Stimulated activated naive CD8-positive, alpha-beta T cell treated with anti-CD3 and anti-CD28 coated beads, Interleukin-15, Interleukin-2, amounts not matched to agents 100 ng/mL and 50 ng/mL, for 24 hours (primary cell): ENCODE measurements at regions not wholly inside any gene's neighbourhood (a gene's known extent, or its start where the extent isn't known, plus 50 kb on each side); places are given as distances from the start of the nearest gene placed in this dataset.

Experiments used
- H3K27ac Mint-ChIP-seq: one replicate; pipeline ENCODE4 v1.8.0; 2021; ENCODE audit warnings: mild to moderate bottlenecking, mixed read lengths
- H3K27me3 Mint-ChIP-seq: one replicate; pipeline ENCODE4 v1.8.0; 2021; ENCODE audit warnings: mixed read lengths
- H3K36me3 Mint-ChIP-seq: one replicate; pipeline ENCODE4 v1.8.0; 2021; ENCODE audit warnings: low read depth, mixed read lengths
- H3K4me1 Mint-ChIP-seq: one replicate; pipeline ENCODE4 v1.8.0; 2021; ENCODE audit warnings: low read depth, mixed read lengths
- H3K4me3 Mint-ChIP-seq: one replicate; pipeline ENCODE4 v1.8.0; 2021; ENCODE audit warnings: mild to moderate bottlenecking, mixed read lengths
- H3K9me3 Mint-ChIP-seq: one replicate; pipeline ENCODE4 v1.8.0; 2021; ENCODE audit warnings: mixed read lengths

DNA sequence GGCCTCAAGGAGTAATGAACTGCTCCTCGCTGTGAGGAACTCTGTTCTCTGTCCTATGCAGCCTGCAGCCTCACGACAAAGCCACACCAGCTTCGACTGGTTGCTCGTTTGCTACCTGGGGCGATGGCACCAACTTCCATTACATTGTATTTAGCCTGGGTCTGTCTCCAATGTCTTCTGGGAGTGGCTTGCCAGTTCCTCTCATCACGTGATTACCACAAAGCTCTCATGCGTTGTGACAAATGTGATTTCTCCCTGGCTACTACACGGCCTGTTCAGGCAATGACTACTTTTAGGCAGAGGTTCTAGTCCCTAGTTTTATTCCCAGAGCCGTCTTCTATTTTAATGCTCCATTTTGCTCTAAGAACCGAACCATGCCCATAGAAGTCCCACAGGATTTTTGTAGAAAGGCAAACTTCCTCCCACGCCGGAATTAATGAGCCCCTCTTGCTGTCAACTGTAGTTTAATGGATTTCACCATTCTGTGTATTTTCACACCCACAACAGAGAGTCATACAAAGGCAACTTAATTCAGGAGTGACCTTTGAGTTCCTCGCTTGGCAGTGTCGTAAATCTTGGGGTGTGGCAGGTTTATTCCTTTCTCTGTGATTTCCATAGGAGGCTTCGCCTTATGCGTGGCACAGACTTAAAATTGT is 351.9 kb downstream of the EFNB2 start:
- H3K27me3 Mint-ChIP-seq = no peaks in the 10 kb centered on the region
- H3K4me3 Mint-ChIP-seq = no peak overlapping the region
- peaks cover 11% of the 10 kb centered on the region for H3K9me3 Mint-ChIP-seq
- H3K36me3 Mint-ChIP-seq = no peaks in the 10 kb centered on the region
- no peak overlapping the region for H3K27ac Mint-ChIP-seq
- no peaks in the 10 kb centered on the region for H3K4me1 Mint-ChIP-seq

DNA sequence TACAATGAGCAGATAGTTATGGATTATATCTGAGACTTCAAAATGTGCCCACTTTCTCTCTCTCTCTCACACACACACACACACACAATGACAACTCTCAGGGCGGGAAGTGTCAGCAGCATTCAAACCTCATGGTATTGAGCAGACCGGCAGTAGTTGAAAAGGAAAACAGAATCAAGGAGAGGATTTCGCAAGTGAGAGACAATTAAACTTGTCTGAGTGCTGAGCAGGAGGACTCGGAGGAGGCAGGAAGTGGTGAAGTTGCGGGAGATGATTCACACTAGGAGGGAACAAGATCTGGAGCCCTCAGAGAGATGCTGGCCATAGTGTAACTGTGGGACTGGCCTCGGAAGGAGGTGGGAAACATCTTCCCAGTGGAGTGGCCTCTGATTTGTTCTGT is 353.1 kb downstream of the EFNB2 start:
- Mint-ChIP-seq H3K27me3 (no peaks in the 10 kb centered on the region), H3K4me3 (no peak overlapping the region), H3K27ac (no peak overlapping the region), H3K36me3 (no peaks in the 10 kb centered on the region), H3K4me1 (no peaks in the 10 kb centered on the region), H3K9me3 (peaks cover 11% of the 10 kb centered on the region)

DNA sequence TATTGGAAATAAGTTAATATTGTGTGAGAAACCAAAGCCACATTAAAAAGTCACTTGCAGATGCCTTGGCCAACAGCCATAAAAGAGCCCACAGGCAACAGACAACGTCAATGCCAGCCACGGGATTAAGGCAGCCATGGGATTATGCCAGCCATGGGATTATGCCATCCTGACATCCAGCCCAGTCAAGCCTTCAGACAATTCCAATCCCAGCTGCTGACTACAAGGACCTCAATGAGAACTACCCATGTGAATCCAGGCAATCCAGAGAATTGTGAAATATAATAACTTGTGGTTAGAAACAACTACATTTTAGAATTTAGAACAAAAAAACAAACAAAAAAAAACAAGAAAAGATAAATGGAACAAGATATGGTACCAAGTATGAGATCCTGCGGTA is 356.6 kb downstream of the EFNB2 start:
- no peaks in the 10 kb centered on the region for H3K9me3 Mint-ChIP-seq
- H3K27me3 Mint-ChIP-seq = no peaks in the 10 kb centered on the region
- H3K4me3 Mint-ChIP-seq = no peak overlapping the region
- no peaks in the 10 kb centered on the region for H3K36me3 Mint-ChIP-seq
- H3K27ac Mint-ChIP-seq = no peak overlapping the region
- no peaks in the 10 kb centered on the region for H3K4me1 Mint-ChIP-seq

DNA sequence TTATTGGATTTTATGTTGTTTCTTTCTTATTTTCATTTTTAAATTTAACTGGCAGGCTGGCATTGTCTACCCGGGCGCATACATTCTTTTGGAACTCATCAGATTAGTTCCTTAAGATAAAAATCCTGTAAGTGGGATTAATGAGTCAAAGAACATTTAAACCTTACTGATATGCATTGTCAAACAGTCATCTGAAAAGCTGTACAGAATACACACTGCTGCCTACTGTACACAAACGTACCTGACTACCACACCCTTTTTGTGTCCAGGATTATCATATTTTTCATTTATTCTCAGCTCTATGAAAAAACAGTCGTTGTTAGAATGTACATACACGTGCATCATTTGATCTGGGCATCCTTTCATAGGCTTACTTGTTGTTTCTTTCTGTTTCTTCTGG is 358.3 kb downstream of the EFNB2 start:
- Mint-ChIP-seq H3K27ac (no peak overlapping the region), H3K36me3 (no peaks in the 10 kb centered on the region), H3K27me3 (no peaks in the 10 kb centered on the region), H3K4me3 (no peak overlapping the region), H3K9me3 (no peaks in the 10 kb centered on the region), H3K4me1 (no peaks in the 10 kb centered on the region)

DNA sequence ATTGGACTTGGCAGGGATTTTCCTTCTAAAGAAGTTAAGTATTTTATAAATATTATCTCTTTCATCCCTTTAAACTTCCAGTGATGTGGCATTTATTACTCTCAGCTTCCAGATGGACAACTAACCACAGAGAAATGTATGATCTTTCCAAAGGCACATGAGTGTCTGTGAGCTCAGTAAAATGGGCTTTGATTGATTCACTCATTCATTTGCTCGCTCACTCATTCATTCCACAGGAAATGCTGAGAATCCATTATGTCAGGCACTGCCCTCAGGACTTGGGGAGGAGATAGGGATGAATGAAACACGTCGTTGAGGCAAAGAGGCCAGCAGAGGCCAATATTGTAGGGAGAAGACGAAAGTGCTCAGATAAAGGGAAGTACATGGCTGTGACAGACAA is 359.3 kb downstream of the EFNB2 start:
- Mint-ChIP-seq H3K36me3 (no peaks in the 10 kb centered on the region), H3K9me3 (no peaks in the 10 kb centered on the region), H3K27me3 (no peaks in the 10 kb centered on the region), H3K4me3 (no peak overlapping the region), H3K4me1 (no peaks in the 10 kb centered on the region), H3K27ac (no peak overlapping the region)

DNA sequence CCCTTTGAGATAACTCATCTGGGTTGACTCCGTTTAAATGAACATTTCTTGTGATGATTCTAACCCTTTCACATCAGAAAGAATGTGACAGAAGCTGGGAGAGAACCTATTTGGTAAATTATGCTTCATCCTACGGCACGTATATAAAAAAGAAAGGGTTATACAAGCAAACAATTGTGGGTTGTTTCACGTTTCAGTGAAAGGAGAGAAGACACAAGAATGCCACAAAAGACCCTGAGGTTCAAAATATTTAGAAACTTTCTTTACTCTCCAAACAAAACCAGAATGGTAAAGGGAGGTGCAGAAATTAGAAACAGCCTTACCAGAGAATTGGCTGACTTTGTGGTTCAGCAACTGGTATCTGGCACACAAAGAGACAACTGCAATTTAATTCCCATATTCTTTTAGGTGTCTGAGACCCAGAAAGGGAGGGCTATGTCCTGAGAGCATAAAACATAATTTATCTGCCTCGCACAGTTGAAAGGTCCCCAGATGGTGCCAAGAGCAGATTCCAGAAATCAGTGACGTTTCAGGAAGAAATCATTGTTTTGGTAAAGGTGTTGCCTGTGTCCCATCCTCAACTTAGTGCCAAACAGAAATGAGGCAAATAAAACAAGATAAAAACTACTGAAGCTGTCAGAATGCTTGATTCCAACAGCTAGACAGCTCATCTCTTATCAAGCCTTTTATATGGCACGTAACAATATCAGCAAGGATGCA is 361.4 kb downstream of the EFNB2 start:
- Mint-ChIP-seq H3K9me3 (peaks cover 4% of the 10 kb centered on the region), H3K27me3 (no peaks in the 10 kb centered on the region), H3K36me3 (no peaks in the 10 kb centered on the region), H3K4me3 (no peak overlapping the region), H3K4me1 (no peaks in the 10 kb centered on the region), H3K27ac (no peak overlapping the region)

DNA sequence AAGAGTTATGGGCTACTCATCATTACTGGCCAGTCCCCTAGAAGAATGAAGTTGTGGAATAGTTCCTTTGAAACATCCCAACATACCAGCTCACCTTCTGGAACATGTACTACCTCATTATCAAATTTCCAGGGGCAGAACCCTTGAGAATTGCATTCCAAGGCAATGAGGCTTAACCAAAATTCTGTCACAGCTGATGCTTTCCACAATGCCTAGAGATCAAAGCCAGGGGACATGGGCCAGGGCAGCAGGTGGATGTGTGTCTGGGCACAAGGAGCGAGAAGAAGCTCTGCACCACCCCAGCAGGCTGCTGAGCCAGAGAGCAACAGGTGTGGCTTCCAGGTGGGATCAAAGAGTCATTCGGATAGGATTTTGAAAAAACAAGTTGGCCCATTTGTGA is 362.1 kb downstream of the EFNB2 start:
- Mint-ChIP-seq H3K27me3 (no peaks in the 10 kb centered on the region), H3K4me1 (no peaks in the 10 kb centered on the region), H3K27ac (no peak overlapping the region), H3K9me3 (peaks cover 4% of the 10 kb centered on the region), H3K36me3 (no peaks in the 10 kb centered on the region), H3K4me3 (no peak overlapping the region)

DNA sequence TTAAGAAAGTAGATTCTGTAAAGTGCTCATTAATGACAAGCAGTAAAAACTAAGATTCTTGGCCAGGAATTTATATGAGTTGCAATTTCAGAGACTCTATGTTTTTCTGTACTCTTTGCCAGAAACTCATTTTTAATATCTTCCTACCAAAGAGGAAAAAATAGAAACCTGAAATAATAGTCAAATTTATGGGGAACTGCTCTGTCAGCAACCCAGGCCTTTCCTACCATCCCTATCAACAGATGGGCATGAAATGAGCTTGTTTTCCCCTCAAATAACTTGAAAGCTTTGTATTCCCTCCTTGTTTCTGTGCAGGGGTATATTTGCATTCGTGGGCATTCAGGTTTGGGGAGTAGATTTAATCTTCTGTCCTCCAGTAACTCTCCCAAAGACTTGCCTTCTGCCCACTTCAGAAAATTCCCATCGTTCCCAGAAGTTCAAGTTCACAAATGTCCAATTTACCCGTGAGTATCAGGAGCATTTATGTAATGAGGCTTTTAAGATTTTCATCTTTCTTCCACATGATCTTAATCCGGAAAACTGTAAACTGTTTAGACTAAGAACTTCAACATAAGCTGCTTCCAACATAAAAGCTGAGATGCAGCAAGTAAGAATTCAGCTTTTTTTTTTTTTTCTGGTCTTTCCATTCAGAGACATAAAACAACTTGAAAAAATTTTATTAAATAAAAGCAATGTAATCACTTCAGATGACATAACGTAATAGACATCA is 363.1 kb downstream of the EFNB2 start:
- Mint-ChIP-seq H3K4me3 (no peak overlapping the region), H3K27ac (no peak overlapping the region), H3K9me3 (peaks cover 9% of the 10 kb centered on the region), H3K27me3 (no peaks in the 10 kb centered on the region), H3K36me3 (no peaks in the 10 kb centered on the region), H3K4me1 (no peaks in the 10 kb centered on the region)

DNA sequence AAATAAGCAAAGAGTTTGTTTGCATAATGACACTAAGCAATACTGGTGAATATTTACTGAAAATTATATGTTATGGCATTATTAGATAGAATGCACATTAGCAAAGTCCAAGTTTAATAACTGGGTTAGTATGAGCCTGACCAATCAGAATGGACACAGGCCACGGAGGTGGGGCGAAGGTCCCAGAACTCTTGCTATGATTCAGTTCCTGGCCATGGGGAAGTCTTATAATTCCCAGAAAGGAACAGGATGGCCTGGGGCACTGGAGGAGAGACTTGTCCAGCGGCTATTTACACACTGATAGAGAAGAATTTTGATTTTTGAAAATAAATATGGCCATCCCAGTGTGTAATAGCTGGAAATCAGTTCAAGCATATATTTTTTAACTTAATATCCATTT is 372.0 kb downstream of the EFNB2 start:
- no peaks in the 10 kb centered on the region for H3K36me3 Mint-ChIP-seq
- H3K27me3 Mint-ChIP-seq = no peaks in the 10 kb centered on the region
- peaks cover 5% of the 10 kb centered on the region for H3K9me3 Mint-ChIP-seq
- H3K4me3 Mint-ChIP-seq = no peak overlapping the region
- H3K4me1 Mint-ChIP-seq = no peaks in the 10 kb centered on the region
- no peak overlapping the region for H3K27ac Mint-ChIP-seq

DNA sequence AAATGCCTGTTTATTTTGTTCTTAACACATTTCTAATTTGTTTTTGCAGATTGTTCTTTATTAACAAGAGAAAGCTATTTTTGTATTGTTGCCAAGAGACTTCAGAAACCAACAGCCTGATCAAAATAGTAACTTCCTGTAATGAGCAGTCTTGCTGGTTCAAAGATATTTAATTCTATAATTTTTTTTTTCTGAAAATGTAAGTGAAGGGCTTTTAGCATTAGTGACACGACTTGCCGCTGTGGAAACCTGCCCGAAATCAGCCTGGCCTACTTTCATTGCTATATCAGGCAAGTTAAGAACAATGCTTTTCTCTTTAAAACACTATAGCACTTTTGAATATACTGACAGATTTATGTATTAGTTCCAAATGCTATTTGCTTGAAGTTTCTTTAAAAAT is 374.3 kb downstream of the EFNB2 start:
- no peaks in the 10 kb centered on the region for H3K9me3 Mint-ChIP-seq
- no peak overlapping the region for H3K27ac Mint-ChIP-seq
- no peak overlapping the region for H3K4me3 Mint-ChIP-seq
- H3K27me3 Mint-ChIP-seq = no peaks in the 10 kb centered on the region
- H3K4me1 Mint-ChIP-seq = no peaks in the 10 kb centered on the region
- H3K36me3 Mint-ChIP-seq = no peaks in the 10 kb centered on the region

DNA sequence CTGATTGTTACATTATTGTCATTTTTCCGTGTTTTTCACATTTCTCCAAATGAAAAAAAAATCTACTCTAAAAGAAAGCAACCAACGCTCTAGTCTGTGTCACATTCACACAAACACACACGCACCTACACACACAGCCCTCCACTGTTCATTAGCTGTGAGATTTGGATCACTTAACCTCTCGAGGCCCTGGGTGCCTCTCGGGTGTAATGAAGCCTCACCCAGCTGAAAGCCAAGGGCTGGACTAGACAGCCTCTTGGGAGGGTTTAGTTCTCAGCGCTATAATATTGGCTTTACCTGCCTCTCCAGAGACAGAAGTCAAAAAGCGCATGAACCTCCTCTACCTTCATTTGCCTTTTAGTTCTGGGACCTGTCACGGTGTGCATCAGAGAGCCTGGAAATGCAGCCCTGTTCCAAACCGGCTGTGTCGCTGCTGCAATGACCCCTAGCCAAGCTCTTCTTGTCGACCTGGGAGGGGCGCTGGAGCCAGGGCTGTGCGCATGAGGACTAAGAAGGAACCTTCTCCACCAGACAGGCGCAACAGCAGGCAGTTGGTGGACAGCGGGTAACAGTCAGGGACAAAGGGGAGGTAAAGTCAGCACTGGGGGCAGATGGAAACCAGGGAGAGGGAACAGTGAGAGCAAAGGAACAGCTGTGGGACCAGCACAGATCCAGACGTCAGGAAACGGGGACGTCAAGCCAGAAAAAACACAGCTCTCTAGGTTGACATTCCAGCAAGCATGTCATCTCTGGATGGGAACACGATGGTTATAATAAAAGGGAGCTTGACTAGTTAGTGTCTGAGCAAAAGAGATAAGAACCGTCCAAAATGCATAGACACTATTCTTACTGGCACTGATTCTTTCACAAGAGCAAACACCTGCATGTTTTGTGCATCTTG is 375.9 kb downstream of the EFNB2 start:
- Mint-ChIP-seq H3K27me3 (no peaks in the 10 kb centered on the region), H3K4me1 (no peaks in the 10 kb centered on the region), H3K4me3 (no peak overlapping the region), H3K36me3 (no peaks in the 10 kb centered on the region), H3K27ac (no peak overlapping the region), H3K9me3 (no peaks in the 10 kb centered on the region)

DNA sequence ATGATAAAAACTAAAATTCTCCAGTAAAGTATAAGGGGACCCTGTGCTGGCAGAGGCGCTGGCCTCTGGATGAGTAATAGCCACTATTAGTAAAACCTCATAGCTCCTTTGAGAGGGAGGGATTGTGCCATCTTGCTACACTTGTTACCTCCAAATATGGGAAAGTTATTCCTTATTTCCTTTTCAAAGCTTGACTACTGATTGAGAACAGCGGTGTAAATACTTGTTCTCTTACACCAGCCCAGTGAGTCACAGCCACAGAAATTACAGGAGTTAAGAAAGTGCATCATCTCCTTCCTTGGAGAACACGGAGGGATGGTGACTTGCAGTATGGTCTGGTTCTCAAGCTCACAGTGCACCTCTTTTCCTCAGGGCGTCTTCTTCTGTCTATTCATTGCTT is 379.0 kb downstream of the EFNB2 start:
- no peak overlapping the region for H3K4me3 Mint-ChIP-seq
- peaks cover 4% of the 10 kb centered on the region for H3K9me3 Mint-ChIP-seq
- H3K4me1 Mint-ChIP-seq = no peaks in the 10 kb centered on the region
- no peaks in the 10 kb centered on the region for H3K27me3 Mint-ChIP-seq
- no peak overlapping the region for H3K27ac Mint-ChIP-seq
- H3K36me3 Mint-ChIP-seq = no peaks in the 10 kb centered on the region

DNA sequence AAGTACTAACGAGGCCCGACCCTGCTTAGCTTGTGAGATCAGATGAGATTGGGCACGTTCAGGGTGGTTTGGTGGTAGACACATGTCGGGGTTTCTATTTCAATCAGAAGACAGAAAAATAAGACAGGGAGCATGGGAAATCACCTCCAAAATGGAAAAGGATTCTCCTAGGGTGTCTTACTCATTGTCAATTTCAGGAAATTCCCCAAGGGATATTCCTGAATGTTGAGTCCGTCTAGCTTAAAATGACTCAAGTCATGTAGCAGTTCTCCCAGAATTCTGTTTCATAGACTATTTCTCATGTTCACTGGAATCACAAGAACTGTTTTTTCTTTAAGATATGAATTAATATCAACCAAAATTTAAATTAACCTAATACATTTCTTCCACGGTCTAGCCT is 380.1 kb downstream of the EFNB2 start:
- no peaks in the 10 kb centered on the region for H3K4me1 Mint-ChIP-seq
- H3K9me3 Mint-ChIP-seq = peaks cover 4% of the 10 kb centered on the region
- no peak overlapping the region for H3K4me3 Mint-ChIP-seq
- H3K27me3 Mint-ChIP-seq = no peaks in the 10 kb centered on the region
- no peaks in the 10 kb centered on the region for H3K36me3 Mint-ChIP-seq
- H3K27ac Mint-ChIP-seq = no peak overlapping the region

DNA sequence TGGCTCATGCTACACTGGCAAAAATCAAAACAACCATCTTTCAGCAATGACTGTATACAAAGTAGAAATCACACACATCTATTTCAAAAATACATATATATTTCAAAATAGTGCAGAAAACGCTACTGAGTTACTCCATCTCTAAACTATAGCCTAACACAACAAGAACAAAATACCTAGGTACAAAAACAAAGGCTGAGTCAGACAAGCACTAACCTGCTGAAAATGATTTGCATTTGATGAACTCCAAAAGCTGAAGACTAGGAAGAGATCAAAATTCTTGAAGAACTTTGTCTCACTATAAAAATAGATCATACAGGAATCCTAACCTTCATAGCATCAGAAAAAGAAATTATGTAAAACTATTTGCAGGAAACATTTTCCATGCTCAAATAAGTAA is 381.6 kb downstream of the EFNB2 start:
- Mint-ChIP-seq H3K4me3 (no peak overlapping the region), H3K36me3 (no peaks in the 10 kb centered on the region), H3K27ac (no peak overlapping the region), H3K27me3 (no peaks in the 10 kb centered on the region), H3K4me1 (no peaks in the 10 kb centered on the region), H3K9me3 (peaks cover 4% of the 10 kb centered on the region)

DNA sequence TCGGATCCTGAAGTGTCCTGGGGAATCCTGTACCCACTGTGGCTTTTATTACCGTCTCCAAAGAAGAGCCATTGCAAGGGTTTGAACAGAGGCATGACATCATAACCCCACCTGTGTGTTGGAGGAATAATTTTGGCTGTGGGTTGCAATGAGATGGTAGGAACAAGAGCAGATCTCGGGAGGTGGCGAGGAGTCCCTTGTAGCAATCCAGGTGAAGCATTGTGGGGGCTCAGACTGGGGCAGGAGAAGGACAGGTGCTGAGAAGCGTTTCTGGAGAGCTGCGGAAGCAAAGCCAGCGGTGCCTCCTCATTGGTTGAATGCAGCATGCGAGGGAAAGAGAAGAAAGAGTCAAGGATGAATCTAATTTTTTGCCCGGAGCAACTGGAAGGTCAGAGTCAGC is 382.4 kb downstream of the EFNB2 start:
- no peaks in the 10 kb centered on the region for H3K4me1 Mint-ChIP-seq
- H3K27me3 Mint-ChIP-seq = no peaks in the 10 kb centered on the region
- H3K27ac Mint-ChIP-seq = no peak overlapping the region
- no peaks in the 10 kb centered on the region for H3K36me3 Mint-ChIP-seq
- H3K9me3 Mint-ChIP-seq = peaks cover 4% of the 10 kb centered on the region
- no peak overlapping the region for H3K4me3 Mint-ChIP-seq
